ENCODE measurements at regions not wholly inside any gene's neighbourhood (a gene's known extent, or its start where the extent isn't known, plus 50 kb on each side); places are given as distances from the start of the nearest gene placed in this dataset.

DNA sequence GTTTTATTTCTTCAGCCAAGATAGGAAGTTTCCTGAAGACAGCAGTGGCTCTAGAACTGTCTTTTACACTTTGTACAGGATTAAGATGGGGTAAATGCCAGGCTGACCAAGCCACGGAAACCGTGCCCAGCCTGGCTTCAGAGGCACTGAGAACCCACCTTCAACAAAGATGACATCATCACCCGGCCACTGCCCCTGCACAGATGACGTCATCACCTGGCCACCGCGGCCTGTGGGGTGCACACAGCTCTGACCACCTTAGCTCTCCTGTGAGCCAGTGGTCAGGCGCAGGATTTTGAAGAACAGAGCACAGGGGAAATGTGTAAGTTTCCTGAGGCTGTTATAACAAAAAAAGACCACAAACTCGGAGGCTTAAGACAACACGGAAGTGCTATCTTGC, 486.4 kb upstream of the MKI67 start:
- TF ChIP-seq, protein P1, sequence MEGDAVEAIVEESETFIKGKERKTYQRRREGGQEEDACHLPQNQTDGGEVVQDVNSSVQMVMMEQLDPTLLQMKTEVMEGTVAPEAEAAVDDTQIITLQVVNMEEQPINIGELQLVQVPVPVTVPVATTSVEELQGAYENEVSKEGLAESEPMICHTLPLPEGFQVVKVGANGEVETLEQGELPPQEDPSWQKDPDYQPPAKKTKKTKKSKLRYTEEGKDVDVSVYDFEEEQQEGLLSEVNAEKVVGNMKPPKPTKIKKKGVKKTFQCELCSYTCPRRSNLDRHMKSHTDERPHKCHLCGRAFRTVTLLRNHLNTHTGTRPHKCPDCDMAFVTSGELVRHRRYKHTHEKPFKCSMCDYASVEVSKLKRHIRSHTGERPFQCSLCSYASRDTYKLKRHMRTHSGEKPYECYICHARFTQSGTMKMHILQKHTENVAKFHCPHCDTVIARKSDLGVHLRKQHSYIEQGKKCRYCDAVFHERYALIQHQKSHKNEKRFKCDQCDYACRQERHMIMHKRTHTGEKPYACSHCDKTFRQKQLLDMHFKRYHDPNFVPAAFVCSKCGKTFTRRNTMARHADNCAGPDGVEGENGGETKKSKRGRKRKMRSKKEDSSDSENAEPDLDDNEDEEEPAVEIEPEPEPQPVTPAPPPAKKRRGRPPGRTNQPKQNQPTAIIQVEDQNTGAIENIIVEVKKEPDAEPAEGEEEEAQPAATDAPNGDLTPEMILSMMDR (IDR thresholded peaks at IDR 0.05; ENCODE audit: low read length): no peak
- TF ChIP-seq EZH2 (IDR thresholded peaks at IDR 0.05; ENCODE audit: borderline replicate concordance, low read length): no peak
